ENCODE measurements at regions not wholly inside any gene's neighbourhood (a gene's known extent, or its start where the extent isn't known, plus 50 kb on each side); places are given as distances from the start of the nearest gene placed in this dataset.
"Not testable (repeated sequence)": the region's sequence is repeated elsewhere in the genome, so short reads cannot be mapped to it uniquely, and the experiment has no call there.

- Histone ChIP-seq H3K27me3 (no peaks in the 10 kb centered on the region), H3K27ac (no peak overlapping the region), H3K36me3 (no peaks in the 10 kb centered on the region), H3K4me1 (no peaks in the 10 kb centered on the region), H3K4me3 (no peak overlapping the region), H3K9me3 (peaks cover 8% of the 10 kb centered on the region)
- no peak for TF ChIP-seq POLR2A (IDR thresholded peaks at IDR 0.05)
- no peak for TF ChIP-seq POLR2AphosphoS5 (IDR thresholded peaks at IDR 0.05; ENCODE audit: insufficient read depth in 1 of 2, low read depth in 1 of 2)
- DNase-seq (ENCODE audit: extremely low spot score in 2 of 2), result no peak
- intact Hi-C loops (cut with DNase I), result no loop called here
Measured at GRCh38 chr12:105641749-105642148, 311.3 kb downstream of the C12orf75 start.

DNA sequence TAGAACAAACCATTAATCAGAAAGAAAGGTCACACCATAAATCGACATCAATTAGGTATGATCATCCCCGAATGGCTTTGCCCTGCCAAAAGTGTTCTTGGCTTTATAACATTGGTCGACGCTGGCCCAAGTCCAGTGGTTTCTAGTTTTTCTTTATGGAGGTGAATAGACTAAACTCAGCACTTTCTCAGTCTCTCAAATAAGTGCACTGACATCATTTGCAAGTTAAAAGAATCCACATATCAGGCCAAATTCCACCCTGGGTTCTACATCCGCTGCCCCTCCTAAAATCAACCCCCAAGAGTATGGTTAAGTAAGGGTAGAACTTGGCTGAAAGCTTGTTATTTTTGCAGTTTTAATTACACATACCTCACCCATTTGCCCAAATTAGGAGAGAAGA, 314.3 kb downstream of the C12orf75 start:
- Histone ChIP-seq H3K9me3 (no peaks in the 10 kb centered on the region), H3K4me3 (no peak overlapping the region), H3K36me3 (no peaks in the 10 kb centered on the region), H3K27me3 (no peaks in the 10 kb centered on the region), H3K4me1 (no peaks in the 10 kb centered on the region), H3K27ac (no peak overlapping the region)
- intact Hi-C loops (cut with DNase I), result no loop called here
- no peak for DNase-seq (ENCODE audit: extremely low spot score in 2 of 2)
- TF ChIP-seq POLR2A (IDR thresholded peaks at IDR 0.05) (no peak), POLR2AphosphoS5 (IDR thresholded peaks at IDR 0.05; ENCODE audit: insufficient read depth in 1 of 2, low read depth in 1 of 2) (no peak)
- TF ChIP-seq, protein P1, sequence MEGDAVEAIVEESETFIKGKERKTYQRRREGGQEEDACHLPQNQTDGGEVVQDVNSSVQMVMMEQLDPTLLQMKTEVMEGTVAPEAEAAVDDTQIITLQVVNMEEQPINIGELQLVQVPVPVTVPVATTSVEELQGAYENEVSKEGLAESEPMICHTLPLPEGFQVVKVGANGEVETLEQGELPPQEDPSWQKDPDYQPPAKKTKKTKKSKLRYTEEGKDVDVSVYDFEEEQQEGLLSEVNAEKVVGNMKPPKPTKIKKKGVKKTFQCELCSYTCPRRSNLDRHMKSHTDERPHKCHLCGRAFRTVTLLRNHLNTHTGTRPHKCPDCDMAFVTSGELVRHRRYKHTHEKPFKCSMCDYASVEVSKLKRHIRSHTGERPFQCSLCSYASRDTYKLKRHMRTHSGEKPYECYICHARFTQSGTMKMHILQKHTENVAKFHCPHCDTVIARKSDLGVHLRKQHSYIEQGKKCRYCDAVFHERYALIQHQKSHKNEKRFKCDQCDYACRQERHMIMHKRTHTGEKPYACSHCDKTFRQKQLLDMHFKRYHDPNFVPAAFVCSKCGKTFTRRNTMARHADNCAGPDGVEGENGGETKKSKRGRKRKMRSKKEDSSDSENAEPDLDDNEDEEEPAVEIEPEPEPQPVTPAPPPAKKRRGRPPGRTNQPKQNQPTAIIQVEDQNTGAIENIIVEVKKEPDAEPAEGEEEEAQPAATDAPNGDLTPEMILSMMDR (IDR thresholded peaks at IDR 0.05), result no peak

DNA sequence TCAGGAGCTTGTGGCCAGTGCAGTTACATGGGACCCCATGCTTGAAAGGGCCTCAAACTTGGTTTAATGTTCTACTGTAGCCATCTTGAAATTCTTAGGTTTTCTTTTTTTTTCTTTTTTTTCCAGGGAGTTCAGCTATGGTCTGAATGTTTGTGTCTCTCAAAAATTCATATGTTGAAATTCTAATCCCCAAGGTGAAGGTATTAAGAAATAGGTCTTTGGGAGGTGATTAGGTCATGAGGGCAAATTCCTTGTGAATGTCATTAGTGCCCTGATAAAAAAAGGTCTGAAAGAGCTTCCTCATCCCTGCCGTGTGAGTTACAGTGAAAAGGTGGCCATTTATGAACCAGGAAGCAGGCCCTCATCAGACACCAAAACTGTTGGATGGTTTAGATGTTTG, 324.1 kb downstream of the C12orf75 start:
- no peaks in the 10 kb centered on the region for H3K36me3 ChIP-seq
- no peaks in the 10 kb centered on the region for H3K27me3 ChIP-seq
- intact Hi-C loops (cut with DNase I), result no loop called here
- no peak for DNase-seq (ENCODE audit: extremely low spot score in 2 of 2)
- H3K27ac ChIP-seq, result no peak overlapping the region
- no peaks in the 10 kb centered on the region for H3K9me3 ChIP-seq
- H3K4me1 ChIP-seq, result peaks cover 19% of the 10 kb centered on the region
- TF ChIP-seq, protein P1 (IDR thresholded peaks at IDR 0.05), result no peak
- no peak for TF ChIP-seq POLR2A (IDR thresholded peaks at IDR 0.05)
- TF ChIP-seq POLR2AphosphoS5 (IDR thresholded peaks at IDR 0.05; ENCODE audit: insufficient read depth in 1 of 2, low read depth in 1 of 2), result no peak
- no peak overlapping the region for H3K4me3 ChIP-seq

DNA sequence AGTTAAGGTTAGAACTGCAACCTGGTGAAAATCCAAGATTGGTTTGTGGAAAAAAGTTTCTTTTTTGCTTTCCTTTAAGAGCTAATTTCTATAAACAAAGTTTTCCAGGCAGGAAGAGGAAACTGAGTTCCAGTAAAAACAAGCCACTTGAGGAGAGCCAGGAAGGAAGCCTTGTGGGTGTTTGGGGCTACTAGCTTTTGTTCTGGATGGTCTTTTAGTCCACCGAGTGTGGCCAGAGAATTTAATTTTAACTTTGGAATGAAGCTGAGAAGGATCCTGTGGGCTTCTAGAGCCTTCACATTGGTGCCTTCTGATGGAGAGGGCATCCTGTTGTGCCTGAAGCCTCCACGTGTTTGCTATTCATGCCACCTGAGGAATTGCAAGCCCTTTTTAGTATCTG, 327.9 kb downstream of the C12orf75 start:
- no peaks in the 10 kb centered on the region for H3K36me3 ChIP-seq

DNA sequence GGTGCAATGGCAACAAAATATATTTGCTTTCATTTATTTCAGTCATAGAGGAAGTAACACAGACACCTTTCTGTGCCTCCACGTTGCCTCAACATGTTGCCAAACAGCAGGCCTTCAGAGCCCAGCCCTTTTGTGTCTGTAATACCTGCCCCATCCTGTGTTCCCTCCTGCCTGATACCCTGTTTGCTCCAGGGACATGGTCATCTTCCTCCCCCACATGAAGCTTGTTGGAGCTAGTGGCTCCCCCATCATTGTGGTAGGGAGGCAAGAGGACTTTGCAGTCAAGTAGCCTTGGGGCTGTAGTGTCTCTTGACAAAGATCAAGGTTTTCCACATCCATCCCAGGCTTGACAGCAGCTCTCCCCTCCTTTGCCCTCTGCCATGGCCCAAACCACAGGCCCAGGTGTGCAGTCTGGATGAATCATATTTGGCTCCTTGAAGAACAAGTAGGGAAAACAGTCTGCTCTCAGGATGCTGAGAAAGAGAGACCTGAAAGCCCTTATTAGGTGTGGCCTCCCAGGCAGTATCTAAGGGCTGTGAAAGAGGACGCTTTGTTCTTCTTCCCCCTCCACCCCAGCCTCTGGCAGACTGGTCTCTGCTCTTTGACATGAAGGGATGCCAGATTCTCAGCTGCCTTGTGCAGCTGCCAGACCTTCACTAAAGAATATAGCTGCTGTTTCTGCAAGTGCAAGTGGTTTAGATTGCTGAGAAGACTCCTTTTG, 329.0 kb downstream of the C12orf75 start:
- intact Hi-C loops (cut with DNase I), result no loop called here
- Histone ChIP-seq H3K27me3 (no peaks in the 10 kb centered on the region), H3K4me1 (peaks cover 29% of the 10 kb centered on the region), H3K36me3 (no peaks in the 10 kb centered on the region), H3K4me3 (no peak overlapping the region), H3K27ac (peak overlapping the region; percentile 60), H3K9me3 (no peaks in the 10 kb centered on the region)
- peak in 1 of 2 donors; percentile 83 for TF ChIP-seq POLR2AphosphoS5 (IDR thresholded peaks at IDR 0.05; ENCODE audit: insufficient read depth in 1 of 2, low read depth in 1 of 2)
- TF ChIP-seq POLR2A (IDR thresholded peaks at IDR 0.05), result no peak
- TF ChIP-seq, protein P1 (IDR thresholded peaks at IDR 0.05), result no peak
- peak in 1 of 2 donors; percentile 87 for DNase-seq (ENCODE audit: extremely low spot score in 2 of 2)

More for the DNA sequence above, 327.9 kb downstream of the C12orf75 start:
- TF ChIP-seq, protein P1 (IDR thresholded peaks at IDR 0.05), result no peak
- peak in 1 of 2 donors; percentile 10 for TF ChIP-seq POLR2AphosphoS5 (IDR thresholded peaks at IDR 0.05; ENCODE audit: insufficient read depth in 1 of 2, low read depth in 1 of 2)
- Histone ChIP-seq H3K9me3 (no peaks in the 10 kb centered on the region), H3K27me3 (no peaks in the 10 kb centered on the region), H3K27ac (peak overlapping the region; percentile 60), H3K4me3 (no peak overlapping the region), H3K4me1 (peaks cover 29% of the 10 kb centered on the region)
- peak in 1 of 2 donors; percentile 60 for DNase-seq (ENCODE audit: extremely low spot score in 2 of 2)
- intact Hi-C loops (cut with DNase I), result no loop called here

DNA sequence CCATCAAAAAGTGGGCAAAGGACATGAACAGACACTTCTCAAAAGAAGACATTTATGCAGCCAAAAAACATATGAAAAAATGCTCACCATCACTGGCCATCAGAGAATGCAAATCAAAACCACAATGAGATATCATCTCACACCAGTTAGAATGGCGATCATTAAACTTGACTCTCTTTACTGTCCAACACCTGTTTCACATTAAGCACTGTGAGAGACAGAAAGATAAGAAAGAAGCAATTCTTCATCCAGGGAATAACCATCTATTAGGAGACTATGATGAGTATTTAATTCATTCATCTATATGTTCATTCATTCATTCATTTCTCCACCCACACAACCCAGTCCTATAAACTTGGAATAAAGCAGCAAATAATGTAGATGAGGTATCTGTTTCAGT, 334.3 kb downstream of the C12orf75 start:
- H3K27me3 ChIP-seq; DNase-seq (ENCODE audit: extremely low spot score in 2 of 2); H3K4me3 ChIP-seq; H3K36me3 ChIP-seq; H3K4me1 ChIP-seq; H3K27ac ChIP-seq; intact Hi-C loops (cut with DNase I); H3K9me3 ChIP-seq: not testable (repeated sequence)
